ENCODE measurements at regions not wholly inside any gene's neighbourhood (a gene's known extent, or its start where the extent isn't known, plus 50 kb on each side); places are given as distances from the start of the nearest gene placed in this dataset.
A peak's percentile ranks its signal among the peaks of the same experiment; 100 is the strongest.

GRCh38 chr6:743320-744096 lies 50.6 kb upstream of the EXOC2 start:
- peak; percentile 57 for DNase-seq (ENCODE audit: low read depth)
